Hepatocyte (in vitro differentiated cells): ENCODE measurements at regions not wholly inside any gene's neighbourhood (a gene's known extent, or its start where the extent isn't known, plus 50 kb on each side); places are given as distances from the start of the nearest gene placed in this dataset.

Source experiments
- DNase-seq: peaks from one replicate; pipeline ENCODE4 v3.0.0-alpha.2; 2016; ENCODE audit warnings: low spot score
- H2AFZ ChIP-seq: fragments of 200-600 bp; sonication (generic); 2 replicates; pipeline ENCODE4 v1.6.0; 2016; ENCODE audit warnings: antibody characterized with exemption, mild to moderate bottlenecking
- H3K27ac ChIP-seq: fragments of 200-600 bp; sonication (generic); 2 replicates; pipeline ENCODE4 v1.5.1; 2016; ENCODE audit warnings: mild to moderate bottlenecking
- H3K27me3 ChIP-seq: fragments of 200-600 bp; sonication (generic); 2 replicates; pipeline ENCODE4 v1.6.1; 2016
- H3K36me3 ChIP-seq: fragments of 200-600 bp; sonication (generic); replicated peaks from 2 replicates; pipeline ENCODE4 v1.5.1; 2016; ENCODE audit warnings: low read depth; ENCODE audit not compliant: insufficient read depth
- H3K4me1 ChIP-seq: fragments of 200-600 bp; sonication (generic); 2 replicates; pipeline ENCODE4 v1.5.1; 2016; ENCODE audit warnings: mild to moderate bottlenecking, moderate library complexity; ENCODE audit not compliant: insufficient read depth
- H3K4me2 ChIP-seq: fragments of 200-600 bp; sonication (generic); 2 replicates; pipeline ENCODE4 v1.6.0; 2016
- H3K4me3 ChIP-seq: fragments of 200-600 bp; sonication (generic); 2 replicates; pipeline ENCODE4 v1.5.1; 2016; ENCODE audit warnings: mild to moderate bottlenecking
- H3K79me2 ChIP-seq: fragments of 200-600 bp; sonication (generic); 2 replicates; pipeline ENCODE4 v1.6.0; 2017; ENCODE audit warnings: mild to moderate bottlenecking
- H3K9me2 ChIP-seq: fragments of 200-600 bp; sonication (generic); replicated peaks from 2 replicates; pipeline ENCODE4 v1.6.0; 2017; ENCODE audit warnings: mild to moderate bottlenecking; ENCODE audit not compliant: insufficient read depth
- H3K9me3 ChIP-seq: fragments of 200-600 bp; sonication (generic); 2 replicates; pipeline ENCODE4 v1.5.1; 2016; ENCODE audit warnings: low read depth, mild to moderate bottlenecking
- H4K20me1 ChIP-seq: fragments of 200-600 bp; sonication (generic); 2 replicates; pipeline ENCODE4 v1.6.0; 2016; ENCODE audit warnings: mild to moderate bottlenecking; ENCODE audit not compliant: insufficient read depth, poor library complexity, severe bottlenecking
- CTCF ChIP-seq: fragments of 200-600 bp; sonication (generic); IDR thresholded peaks from 2 replicates; pipeline ENCODE4 v1.5.1; 2016; ENCODE audit warnings: antibody characterized with exemption, mild to moderate bottlenecking; ENCODE audit not compliant: poor library complexity
- EZH2 ChIP-seq: fragments of 200-600 bp; sonication (generic); IDR thresholded peaks from 2 replicates; pipeline ENCODE4 v1.6.1; 2016; ENCODE audit warnings: antibody characterized with exemption, mild to moderate bottlenecking, borderline replicate concordance
- EZH2phosphoT487 ChIP-seq: fragments of 200-600 bp; sonication (generic); IDR thresholded peaks from one replicate; pipeline ENCODE4 v1.6.1; 2018; ENCODE audit warnings: antibody characterized with exemption, mild to moderate bottlenecking, low read depth, moderate library complexity; ENCODE audit not compliant: unreplicated experiment, severe bottlenecking
- WGBS: methylation state at CpG from one replicate; pipeline ENCODE4 v1.1.6; 2016; ENCODE audit warnings: low lambda C conversion rate; ENCODE audit errors: missing lambda C conversion rate; 5-methylcytosine and 5-hydroxymethylcytosine counted together

GRCh38 chr10:33617381-33618080 is 283.1 kb upstream of the NRP1 start:
- Histone ChIP-seq H3K4me3 (no peak overlapping the region), H3K9me3 (no peaks in the 10 kb centered on the region), H4K20me1 (no peaks in the 10 kb centered on the region), H3K4me2 (peak overlapping the region; percentile 0), H3K9me2 (no peaks in the 10 kb centered on the region), H3K79me2 (no peaks in the 10 kb centered on the region), H3K27ac (peak overlapping the region; percentile 11), H3K4me1 (peaks cover 8% of the 10 kb centered on the region), H2AFZ (no peak overlapping the region), H3K27me3 (no peaks in the 10 kb centered on the region), H3K36me3 (no peaks in the 10 kb centered on the region)
- TF ChIP-seq EZH2, result no peak
- TF ChIP-seq CTCF, result no peak
- no peak for TF ChIP-seq EZH2phosphoT487
- WGBS, result 58% methylated on average over 8 of the region's 8 CpGs
- peak; percentile 8 for DNase-seq

GRCh38 chr10:33616956-33617355 is 282.5 kb upstream of the NRP1 start:
- H3K4me2 ChIP-seq, result peak overlapping the region; percentile 0
- no peaks in the 10 kb centered on the region for H3K27me3 ChIP-seq
- 51% methylated on average over 1 of the region's 1 CpG for WGBS
- no peaks in the 10 kb centered on the region for H3K36me3 ChIP-seq
- H3K4me3 ChIP-seq, result no peak overlapping the region
- no peak overlapping the region for H3K27ac ChIP-seq
- H3K79me2 ChIP-seq, result no peaks in the 10 kb centered on the region
- DNase-seq, result peak; percentile 32
- peaks cover 8% of the 10 kb centered on the region for H3K4me1 ChIP-seq
- no peaks in the 10 kb centered on the region for H4K20me1 ChIP-seq
- H2AFZ ChIP-seq, result no peak overlapping the region
- TF ChIP-seq EZH2, result no peak
- no peak for TF ChIP-seq CTCF
- TF ChIP-seq EZH2phosphoT487, result no peak
- no peaks in the 10 kb centered on the region for H3K9me3 ChIP-seq
- no peaks in the 10 kb centered on the region for H3K9me2 ChIP-seq

- Histone ChIP-seq H2AFZ (no peak overlapping the region), H3K4me2 (peak overlapping the region; percentile 3)
- DNase-seq, result peak; percentile 28
Observed at GRCh38 chr10:33612551-33612950, 278.1 kb upstream of the NRP1 start.

More at GRCh38 chr10:33612551-33612950, 278.1 kb upstream of the NRP1 start:
- Histone ChIP-seq H3K36me3 (no peaks in the 10 kb centered on the region), H3K27me3 (no peaks in the 10 kb centered on the region), H3K4me3 (no peak overlapping the region), H3K4me1 (peaks cover 8% of the 10 kb centered on the region), H3K9me2 (no peaks in the 10 kb centered on the region), H3K27ac (peak overlapping the region; percentile 4), H3K9me3 (no peaks in the 10 kb centered on the region), H3K79me2 (no peaks in the 10 kb centered on the region), H4K20me1 (no peaks in the 10 kb centered on the region)
- WGBS, result 81% methylated on average over 3 of the region's 3 CpGs
- TF ChIP-seq CTCF, result no peak
- TF ChIP-seq EZH2, result no peak
- no peak for TF ChIP-seq EZH2phosphoT487
